ENCODE measurements at regions not wholly inside any gene's neighbourhood (a gene's known extent, or its start where the extent isn't known, plus 50 kb on each side); places are given as distances from the start of the nearest gene placed in this dataset.

GRCh38 chr13:38620876-38621275 lies 66.0 kb upstream of the FREM2 start:
- no peak for TF ChIP-seq CTCF (IDR thresholded peaks at IDR 0.05)
- TF ChIP-seq POLR2AphosphoS5 (IDR thresholded peaks at IDR 0.05): no peak
